ENCODE measurements at regions not wholly inside any gene's neighbourhood (a gene's known extent, or its start where the extent isn't known, plus 50 kb on each side); places are given as distances from the start of the nearest gene placed in this dataset.

DNA sequence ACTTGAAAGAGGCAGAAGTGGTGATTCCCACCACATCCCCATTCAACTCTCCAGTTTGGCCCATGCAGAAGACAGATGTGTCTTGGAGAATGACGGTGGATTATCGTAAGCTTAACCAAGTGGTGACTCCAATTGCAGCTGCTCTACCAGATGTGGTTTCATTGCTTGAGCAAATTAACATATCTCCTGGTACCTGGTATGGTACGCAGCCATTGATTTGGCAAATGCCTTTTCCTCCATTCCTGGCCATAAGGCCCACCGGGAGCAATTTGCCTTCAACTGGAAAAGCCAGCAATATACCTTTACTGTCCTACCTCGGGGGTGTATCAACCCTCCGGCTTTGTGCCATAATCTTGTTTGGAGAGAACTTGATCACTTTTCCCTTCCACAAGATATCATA lies 411.5 kb upstream of the SMIM21 start:
- Histone ChIP-seq H3K9me3 (ENCODE audit: low read length) (no peaks in the 10 kb centered on the region), H3K36me3 (ENCODE audit: insufficient read depth, low read length) (no peaks in the 10 kb centered on the region), H3K4me3 (ENCODE audit: low read depth, low read length, poor library complexity, severe bottlenecking) (no peak overlapping the region), H3K79me2 (ENCODE audit: insufficient read depth, low read depth, low read length) (no peaks in the 10 kb centered on the region), H3K4me2 (ENCODE audit: low read length) (no peak overlapping the region), H4K20me1 (ENCODE audit: insufficient read depth, low read length) (no peaks in the 10 kb centered on the region), H3K27ac (ENCODE audit: low read depth, low read length, poor library complexity, severe bottlenecking) (no peak overlapping the region), H3K4me1 (ENCODE audit: insufficient read depth, low read length, poor library complexity, severe bottlenecking) (no peaks in the 10 kb centered on the region), H2AFZ (ENCODE audit: low read length) (no peak overlapping the region), H3K9me2 (ENCODE audit: insufficient read depth, low read length) (no peaks in the 10 kb centered on the region)
- ChIA-PET POLR2A (no interaction called here), CTCF (ENCODE audit: unreplicated experiment) (no interaction called here)
- TF ChIP-seq, protein P1, sequence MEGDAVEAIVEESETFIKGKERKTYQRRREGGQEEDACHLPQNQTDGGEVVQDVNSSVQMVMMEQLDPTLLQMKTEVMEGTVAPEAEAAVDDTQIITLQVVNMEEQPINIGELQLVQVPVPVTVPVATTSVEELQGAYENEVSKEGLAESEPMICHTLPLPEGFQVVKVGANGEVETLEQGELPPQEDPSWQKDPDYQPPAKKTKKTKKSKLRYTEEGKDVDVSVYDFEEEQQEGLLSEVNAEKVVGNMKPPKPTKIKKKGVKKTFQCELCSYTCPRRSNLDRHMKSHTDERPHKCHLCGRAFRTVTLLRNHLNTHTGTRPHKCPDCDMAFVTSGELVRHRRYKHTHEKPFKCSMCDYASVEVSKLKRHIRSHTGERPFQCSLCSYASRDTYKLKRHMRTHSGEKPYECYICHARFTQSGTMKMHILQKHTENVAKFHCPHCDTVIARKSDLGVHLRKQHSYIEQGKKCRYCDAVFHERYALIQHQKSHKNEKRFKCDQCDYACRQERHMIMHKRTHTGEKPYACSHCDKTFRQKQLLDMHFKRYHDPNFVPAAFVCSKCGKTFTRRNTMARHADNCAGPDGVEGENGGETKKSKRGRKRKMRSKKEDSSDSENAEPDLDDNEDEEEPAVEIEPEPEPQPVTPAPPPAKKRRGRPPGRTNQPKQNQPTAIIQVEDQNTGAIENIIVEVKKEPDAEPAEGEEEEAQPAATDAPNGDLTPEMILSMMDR (conservative IDR thresholded peaks at IDR 0.05; ENCODE audit: low read length), result no peak
- no peak for TF ChIP-seq EZH2phosphoT487 (IDR thresholded peaks at IDR 0.05; ENCODE audit: borderline replicate concordance, low read depth, low read length)
- intact Hi-C loops (cut with micrococcal nuclease; ENCODE audit: unreplicated experiment), result no loop called here
- no TSS peak for BruUV-seq (replicated peaks)
- DNase-seq (ENCODE audit: low spot score), result no peak

DNA sequence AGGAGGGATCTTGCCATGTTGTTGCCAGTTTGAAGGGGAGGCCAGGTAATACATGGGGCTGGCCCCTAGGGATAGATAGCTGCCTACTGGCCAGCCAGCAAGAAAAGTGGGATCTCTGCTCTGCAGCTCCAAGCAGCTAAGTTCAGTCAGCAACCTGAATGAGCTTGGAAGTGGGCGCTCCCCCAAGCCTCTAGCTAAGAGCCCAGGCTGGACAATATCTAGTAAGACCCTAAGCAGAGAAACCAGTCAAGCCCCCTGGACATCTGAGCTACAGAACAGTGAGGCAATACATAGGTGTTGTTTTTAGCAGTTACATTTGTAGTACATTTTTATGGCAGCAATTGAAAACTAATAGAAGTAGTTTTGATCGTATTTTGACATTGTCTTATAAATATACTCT lies 409.8 kb upstream of the SMIM21 start:
- intact Hi-C loops (cut with micrococcal nuclease; ENCODE audit: unreplicated experiment), result no loop called here
- H3K27ac ChIP-seq (ENCODE audit: low read depth, low read length, poor library complexity, severe bottlenecking), result no peak overlapping the region
- ChIA-PET POLR2A (no interaction called here), CTCF (ENCODE audit: unreplicated experiment) (no interaction called here)
- H3K4me1 ChIP-seq (ENCODE audit: insufficient read depth, low read length, poor library complexity, severe bottlenecking), result no peaks in the 10 kb centered on the region
- H3K4me3 ChIP-seq (ENCODE audit: low read depth, low read length, poor library complexity, severe bottlenecking), result no peak overlapping the region
- no peak overlapping the region for H2AFZ ChIP-seq (ENCODE audit: low read length)
- H3K9me2 ChIP-seq (ENCODE audit: insufficient read depth, low read length), result no peaks in the 10 kb centered on the region
- H4K20me1 ChIP-seq (ENCODE audit: insufficient read depth, low read length), result no peaks in the 10 kb centered on the region
- no peaks in the 10 kb centered on the region for H3K9me3 ChIP-seq (ENCODE audit: low read length)
- no peaks in the 10 kb centered on the region for H3K36me3 ChIP-seq (ENCODE audit: insufficient read depth, low read length)
- TF ChIP-seq, protein P1 (conservative IDR thresholded peaks at IDR 0.05; ENCODE audit: low read length), result no peak
- TF ChIP-seq EZH2phosphoT487 (IDR thresholded peaks at IDR 0.05; ENCODE audit: borderline replicate concordance, low read depth, low read length), result no peak
- BruUV-seq (replicated peaks), result no TSS peak
- DNase-seq (ENCODE audit: low spot score), result no peak
- H3K4me2 ChIP-seq (ENCODE audit: low read length), result no peak overlapping the region
- H3K79me2 ChIP-seq (ENCODE audit: insufficient read depth, low read depth, low read length), result no peaks in the 10 kb centered on the region

- intact Hi-C loops (cut with micrococcal nuclease; ENCODE audit: unreplicated experiment), result no loop called here
- POLR2A ChIA-PET, result no interaction called here
Measured at GRCh38 chr18:75836516-75836915, 409.0 kb upstream of the SMIM21 start.

More at GRCh38 chr18:75836516-75836915, 409.0 kb upstream of the SMIM21 start:
- no peak overlapping the region for H3K4me2 ChIP-seq (ENCODE audit: low read length)
- H3K4me3 ChIP-seq (ENCODE audit: low read depth, low read length, poor library complexity, severe bottlenecking), result no peak overlapping the region
- CTCF ChIA-PET (ENCODE audit: unreplicated experiment), result no interaction called here
- no peaks in the 10 kb centered on the region for H3K36me3 ChIP-seq (ENCODE audit: insufficient read depth, low read length)
- no peaks in the 10 kb centered on the region for H3K4me1 ChIP-seq (ENCODE audit: insufficient read depth, low read length, poor library complexity, severe bottlenecking)
- no peaks in the 10 kb centered on the region for H3K9me3 ChIP-seq (ENCODE audit: low read length)
- no peak for TF ChIP-seq EZH2phosphoT487 (IDR thresholded peaks at IDR 0.05; ENCODE audit: borderline replicate concordance, low read depth, low read length)
- TF ChIP-seq, protein P1 (conservative IDR thresholded peaks at IDR 0.05; ENCODE audit: low read length), result no peak
- no peak overlapping the region for H3K27ac ChIP-seq (ENCODE audit: low read depth, low read length, poor library complexity, severe bottlenecking)
- H2AFZ ChIP-seq (ENCODE audit: low read length), result no peak overlapping the region
- BruUV-seq (replicated peaks), result no TSS peak
- H3K9me2 ChIP-seq (ENCODE audit: insufficient read depth, low read length), result no peaks in the 10 kb centered on the region
- H4K20me1 ChIP-seq (ENCODE audit: insufficient read depth, low read length), result no peaks in the 10 kb centered on the region
- no peak for DNase-seq (ENCODE audit: low spot score)
- no peaks in the 10 kb centered on the region for H3K79me2 ChIP-seq (ENCODE audit: insufficient read depth, low read depth, low read length)
